IMR-90 (cell line): ENCODE measurements at regions not wholly inside any gene's neighbourhood (a gene's known extent, or its start where the extent isn't known, plus 50 kb on each side); places are given as distances from the start of the nearest gene placed in this dataset.
A peak's percentile ranks its signal among the peaks of the same experiment; 100 is the strongest.

Source experiments
- ATAC-seq: fragments of 200-7000 bp; cut with Tn5 transposase; 2 replicates; pipeline ENCODE4 v1.9.1; 2020; ENCODE audit warnings: low read depth, mild to moderate bottlenecking, moderate library complexity
- BruUV-seq: library from RNA; stranded (reverse); fragments of 400-500 nt; replicated peaks from 2 replicates; lab custom pipeline; 2021; lab: Mats Ljungman, UMichigan
- CTCF ChIA-PET: fragments of 300-600 bp; formaldehyde crosslinking; extraction: SDS; loops from one replicate; lab custom pipeline; 2021; ENCODE audit warnings: antibody characterized with exemption; lab: Yijun Ruan, JAX
- POLR2A ChIA-PET: fragments of 300-600 bp; sonication (Branson Sonifier 250); formaldehyde crosslinking; loops from one replicate; lab custom pipeline; 2022; ENCODE audit warnings: antibody characterized with exemption; ENCODE audit not compliant: unreplicated experiment; lab: Charles Lee
- DNase-seq: peaks from one replicate; pipeline ENCODE4 v3.0.0; 2013
- H2AFZ ChIP-seq: replicated peaks from 2 replicates; pipeline ENCODE3; 2013; ENCODE audit warnings: low read length, mild to moderate bottlenecking; ENCODE audit not compliant: poor library complexity
- H2AK5ac ChIP-seq: 2 replicates; pipeline ENCODE4 v1.6.1; 2013; ENCODE audit warnings: low read depth, low read length, inconsistent platforms
- H2AK9ac ChIP-seq: replicated peaks from 2 replicates; pipeline ENCODE3; 2013; ENCODE audit warnings: mild to moderate bottlenecking, low read depth, low read length, moderate library complexity; ENCODE audit not compliant: poor library complexity
- H2BK120ac ChIP-seq: 2 replicates; pipeline ENCODE4 v1.6.1; 2013; ENCODE audit warnings: low read depth, low read length, inconsistent platforms
- H2BK15ac ChIP-seq: 3 replicates; pipeline ENCODE4 v1.6.1; 2013; ENCODE audit warnings: low read depth, low read length, inconsistent platforms
- H2BK20ac ChIP-seq: 2 replicates; pipeline ENCODE4 v1.6.1; 2013; ENCODE audit warnings: low read depth, mild to moderate bottlenecking, inconsistent platforms, low read length, moderate library complexity
- H2BK5ac ChIP-seq: 2 replicates; pipeline ENCODE4 v1.6.1; 2013; ENCODE audit warnings: mild to moderate bottlenecking, low read depth, low read length, inconsistent platforms; ENCODE audit not compliant: poor library complexity, severe bottlenecking
- H3K14ac ChIP-seq: replicated peaks from 2 replicates; pipeline ENCODE4 v1.6.1; 2013; ENCODE audit warnings: low read depth, low read length, inconsistent platforms
- H3K18ac ChIP-seq: 2 replicates; pipeline ENCODE4 v1.6.1; 2013; ENCODE audit warnings: low read depth, low read length, control low read depth
- H3K23ac ChIP-seq: 2 replicates; pipeline ENCODE4 v1.6.1; 2013; ENCODE audit warnings: low read depth, low read length, inconsistent platforms
- H3K27ac ChIP-seq: 2 replicates; pipeline ENCODE4 v1.5.1; 2013; ENCODE audit warnings: mild to moderate bottlenecking, control low read depth, low read length; ENCODE audit not compliant: insufficient read depth
- H3K27me3 ChIP-seq: 2 replicates; pipeline ENCODE4 v1.6.1; 2013; ENCODE audit warnings: low read length; ENCODE audit not compliant: control insufficient read depth, insufficient read depth
- H3K36me3 ChIP-seq: 2 replicates; pipeline ENCODE4 v1.6.1; 2013; ENCODE audit warnings: low read length, mixed read lengths; ENCODE audit not compliant: control insufficient read depth, insufficient read depth
- H3K4ac ChIP-seq: 2 replicates; pipeline ENCODE4 v1.6.1; 2013; ENCODE audit warnings: low read depth, low read length, inconsistent platforms
- H3K4me1 ChIP-seq: 2 replicates; pipeline ENCODE4 v1.6.1; 2013; ENCODE audit warnings: low read length, mixed read lengths; ENCODE audit not compliant: control insufficient read depth, insufficient read depth
- H3K4me2 ChIP-seq: 2 replicates; pipeline ENCODE4 v1.6.1; 2013; ENCODE audit warnings: low read depth, mild to moderate bottlenecking, control low read depth, low read length, moderate library complexity
- H3K4me3 ChIP-seq: 2 replicates; pipeline ENCODE4 v1.5.1; 2013; ENCODE audit warnings: low read depth, mild to moderate bottlenecking, control low read depth, low read length, moderate library complexity; ENCODE audit not compliant: insufficient read depth
- H3K56ac ChIP-seq: 2 replicates; pipeline ENCODE4 v1.6.1; 2013; ENCODE audit warnings: low read length, inconsistent platforms; ENCODE audit not compliant: insufficient read depth; ENCODE audit errors: extremely low read depth
- H3K79me1 ChIP-seq, 2 experiments: 2 replicates each; pipeline ENCODE4 v1.6.1; 2013; ENCODE audit warnings: low read length in 2 of 2, inconsistent platforms in 1 of 2, low read depth in 1 of 2
- H3K9ac ChIP-seq: 2 replicates; pipeline ENCODE4 v1.6.1; 2013; ENCODE audit warnings: low read depth, low read length, control low read depth
- H3K9me1 ChIP-seq: 2 replicates; pipeline ENCODE4 v1.6.1; 2013; ENCODE audit warnings: low read length, inconsistent platforms; ENCODE audit not compliant: insufficient read depth
- H3K9me3 ChIP-seq: 2 replicates; pipeline ENCODE4 v1.6.1; 2013; ENCODE audit warnings: low read length; ENCODE audit not compliant: control insufficient read depth, insufficient read depth
- H4K20me1 ChIP-seq: 2 replicates; pipeline ENCODE4 v1.6.1; 2013; ENCODE audit warnings: low read length, inconsistent platforms; ENCODE audit not compliant: insufficient read depth
- H4K5ac ChIP-seq: 2 replicates; pipeline ENCODE4 v1.6.1; 2013; ENCODE audit warnings: mild to moderate bottlenecking, low read depth, low read length, control low read depth
- H4K8ac ChIP-seq, 2 experiments: 2 replicates each; pipeline ENCODE4 v1.6.1; 2013; ENCODE audit warnings: low read depth in 2 of 2, low read length in 2 of 2, control low read depth in 1 of 2, inconsistent platforms in 1 of 2
- H4K91ac ChIP-seq: 2 replicates; pipeline ENCODE4 v1.6.1; 2013; ENCODE audit warnings: low read depth, low read length, inconsistent platforms; ENCODE audit not compliant: insufficient read depth
- BHLHE40 ChIP-seq: fragments of 150-350 bp; IDR thresholded peaks from 2 replicates; pipeline ENCODE4 v1.6.1; 2016; ENCODE audit warnings: mild to moderate bottlenecking, low read depth, low read length
- CEBPB ChIP-seq: IDR thresholded peaks from 2 replicates; pipeline ENCODE4 v1.6.1; 2012; ENCODE audit warnings: low read depth, low read length, improper control_type of control experiment
- CHD1 ChIP-seq: IDR thresholded peaks from 2 replicates; pipeline ENCODE4 v1.6.1; 2012; ENCODE audit warnings: low read depth, low read length, improper control_type of control experiment
- CTCF ChIP-seq: conservative IDR thresholded peaks from 2 replicates; pipeline ENCODE4 v1.5.1; 2012; ENCODE audit warnings: mild to moderate bottlenecking, low read depth, low read length, improper control_type of control experiment
- ELK1 ChIP-seq: fragments of 150-350 bp; IDR thresholded peaks from 2 replicates; pipeline ENCODE4 v1.6.1; 2016; ENCODE audit warnings: low read depth, mild to moderate bottlenecking, low read length, moderate library complexity, borderline replicate concordance
- FOS ChIP-seq: fragments of 150-350 bp; IDR thresholded peaks from 2 replicates; pipeline ENCODE4 v1.6.1; 2016; ENCODE audit warnings: low read depth, low read length
- MAFK ChIP-seq: IDR thresholded peaks from 2 replicates; pipeline ENCODE4 v1.6.1; 2012; ENCODE audit warnings: low read depth, low read length, improper control_type of control experiment
- MAZ ChIP-seq: IDR thresholded peaks from 2 replicates; pipeline ENCODE4 v1.6.1; 2012; ENCODE audit warnings: low read depth, mild to moderate bottlenecking, low read length, improper control_type of control experiment, moderate library complexity, borderline replicate concordance
- NFE2L2 ChIP-seq: fragments of 150-350 bp; IDR thresholded peaks from 2 replicates; pipeline ENCODE4 v1.6.1; 2016; ENCODE audit warnings: low read depth, mild to moderate bottlenecking, low read length
- POLR2A ChIP-seq: IDR thresholded peaks from 2 replicates; pipeline ENCODE4 v1.6.1; 2012; ENCODE audit warnings: mild to moderate bottlenecking, low read depth, low read length
- RAD21 ChIP-seq: IDR thresholded peaks from 2 replicates; pipeline ENCODE4 v1.6.1; 2012; ENCODE audit warnings: low read length, improper control_type of control experiment
- RFX5 ChIP-seq: IDR thresholded peaks from 2 replicates; pipeline ENCODE4 v1.8.0; 2012; ENCODE audit warnings: low read depth, mild to moderate bottlenecking, low read length, moderate library complexity
- USF2 ChIP-seq: fragments of 150-350 bp; IDR thresholded peaks from 2 replicates; pipeline ENCODE4 v1.6.1; 2017; ENCODE audit warnings: mild to moderate bottlenecking, antibody characterized with exemption, low read length, low read depth
- WGBS, 2 experiments: methylation state at CpG; one replicate each; pipeline versions ENCODE4 v1.1.5 to v1.1.7; 2013; ENCODE audit warnings: missing lambda C conversion rate in 2 of 2; ENCODE audit not compliant: insufficient read length in 1 of 2; ENCODE audit errors: extremely low coverage in 2 of 2; 5-methylcytosine and 5-hydroxymethylcytosine counted together
- dilution Hi-C: fragments of 300-500 bp; cut with HindIII; formaldehyde crosslinking; loops from one replicate; pipeline ENCODE4 v1.14.3; 2018; ENCODE audit warnings: low sequenced_read_pairs; ENCODE audit not compliant: unreplicated experiment
- in situ Hi-C: fragments of 300-500 bp; cut with MboI; formaldehyde crosslinking; loops from 3 replicates; pipeline ENCODE4 v1.14.3; 2019; ENCODE audit warnings: low sequenced_read_pairs, inconsistent platforms, mixed read lengths
- intact Hi-C: fragments of 100-400 bp; cut with micrococcal nuclease; formaldehyde crosslinking; loops from 2 replicates; pipeline ENCODE4 v1.10.0; 2022

GRCh38 chr1:212558693-212559480 is 49.7 kb upstream of the ATF3 start:
- 0% methylated on average over 12 of the region's 62 CpGs; no CpG with 5 or more reads in 1 of the 2 experiments for WGBS, 2 experiments
- H4K91ac ChIP-seq: peak overlapping the region; percentile 98
- peak overlapping the region; percentile 97 for H2BK120ac ChIP-seq
- H2AFZ ChIP-seq: peak overlapping the region; percentile 93
- H2AK9ac ChIP-seq: peak overlapping the region; percentile 87
- peak; percentile 93 for DNase-seq
- H3K79me1 ChIP-seq: peaks cover 0 to 7% of the 10 kb centered on the region in 2 experiments; a peak in 1 of 4 replicates
- peak; percentile 87 for ATAC-seq
- BruUV-seq: TSS peak; percentile 88
- peak overlapping the region; percentile 56 for H3K4me3 ChIP-seq
- peaks cover 9% of the 10 kb centered on the region for H3K4me1 ChIP-seq
- H3K9ac ChIP-seq: peak overlapping the region; percentile 69
- H3K14ac ChIP-seq: peak overlapping the region; percentile 95
- peak overlapping the region; percentile 91 for H2BK20ac ChIP-seq
- peak overlapping the region; percentile 95 to 100 for H4K8ac ChIP-seq
- peak overlapping the region; percentile 75 for H3K4me2 ChIP-seq
- no peaks in the 10 kb centered on the region for H3K36me3 ChIP-seq
- H2AK5ac ChIP-seq: peak overlapping the region; percentile 95
- H3K9me3 ChIP-seq: no peaks in the 10 kb centered on the region; the same call in 1 of the 2 replicates
- peak; percentile 100 for TF ChIP-seq BHLHE40
- TF ChIP-seq MAZ: peak; percentile 89; the same call in 1 of the 2 replicates
- 0 out of 2 replicates have a peak, but pooled peaks have one; percentile 3 for TF ChIP-seq CTCF
- TF ChIP-seq RFX5: no peak
- 0 out of 2 replicates have a peak, but pooled peaks have one; percentile 43 for TF ChIP-seq CHD1
- TF ChIP-seq FOS: peak; percentile 98
- TF ChIP-seq ELK1: no peak
- TF ChIP-seq POLR2A: peak; percentile 63; the same call in 1 of the 2 replicates
- TF ChIP-seq RAD21: peak; percentile 8; the same call in 1 of the 2 replicates
- TF ChIP-seq NFE2L2: no peak
- TF ChIP-seq USF2: peak; percentile 86
- peak; percentile 92 for TF ChIP-seq MAFK
- TF ChIP-seq CEBPB: peak; percentile 82
- peak overlapping the region; percentile 73 for H3K27ac ChIP-seq
- no peaks in the 10 kb centered on the region for H3K27me3 ChIP-seq
- peak overlapping the region; percentile 95 for H3K18ac ChIP-seq
- dilution Hi-C loops: no loop called here
- peak overlapping the region; percentile 77 for H3K23ac ChIP-seq
- peaks cover 9% of the 10 kb centered on the region for H3K9me1 ChIP-seq
- no peaks in the 10 kb centered on the region for H4K20me1 ChIP-seq
- H3K4ac ChIP-seq: peak overlapping the region; percentile 91
- in situ Hi-C loops: no loop called here
- H2BK15ac ChIP-seq: peak overlapping the region; percentile 100
- ChIA-PET POLR2A (no interaction called here), CTCF (no interaction called here)
- peak overlapping the region; percentile 73 for H2BK5ac ChIP-seq
- intact Hi-C loops: loop anchor here (1.0 to 5.0 kb wide), 3 partner anchors 37 to 82 kb away; no protein-coding TSS in a partner anchor
- H4K5ac ChIP-seq: peak overlapping the region; percentile 89
- H3K56ac ChIP-seq: peak overlapping the region; percentile 81
